K562 (cell line): ENCODE measurements at regions not wholly inside any gene's neighbourhood (a gene's known extent, or its start where the extent isn't known, plus 50 kb on each side); places are given as distances from the start of the nearest gene placed in this dataset.

ENCODE experiments used
- ATAC-seq: fragments of 200-7000 bp; cut with Tn5 transposase; 3 replicates; pipeline ENCODE4 v1.9.1; 2020; ENCODE audit warnings: moderate library complexity
- BruUV-seq: library from RNA; stranded (reverse); fragments of 400-500 nt; replicated peaks from 2 replicates; lab custom pipeline; 2021; lab: Mats Ljungman, UMichigan
- CTCF ChIA-PET: fragments of 300-600 bp; formaldehyde crosslinking; extraction: SDS; loops from one replicate; lab custom pipeline; 2021; ENCODE audit warnings: low intra/inter-chr PET ratio; lab: Yijun Ruan, JAX
- POLR2A ChIA-PET: fragments of 300-600, 350-650 bp; sonication (Branson Sonifier 250); formaldehyde crosslinking; extraction: SDS; loops from one replicate; lab custom pipeline; 2021; ENCODE audit warnings: antibody characterized with exemption, inconsistent platforms; lab: Yijun Ruan, JAX
- DNase-seq, 4 experiments: peaks; one replicate each; pipeline versions ENCODE4 v3.0.0 to v3.0.0-alpha.2; 2011 to 2018; ENCODE audit warnings: low spot score in 3 of 4, mixed read lengths in 3 of 4; ENCODE audit errors: extremely low read depth in 1 of 4
- FAIRE-seq: peaks from 2 replicates; lab custom pipeline; 2011; peaks lifted over from hg19 to GRCh38; lab: Jason Lieb, UNC
- H2AFZ ChIP-seq: 2 replicates; pipeline ENCODE4 v1.6.0; 2011; ENCODE audit warnings: low read depth, low read length, control low read depth, inconsistent platforms
- H3K27ac ChIP-seq: fragments of 200-600 bp; 3 replicates; pipeline ENCODE4 v1.8.0; 2011; ENCODE audit warnings: low read depth, mild to moderate bottlenecking, control low read depth, inconsistent platforms, low read length, moderate library complexity, mixed read lengths; ENCODE audit errors: extremely low read depth
- H3K27me3 ChIP-seq, 2 experiments: fragments of 300-600 bp in 1 of 2; 2 replicates in 1 of 2; 3 replicates in 1 of 2; pipeline versions ENCODE4 v1.6.0 to v1.8.0; 2011; ENCODE audit warnings: inconsistent platforms in 2 of 2, low read length in 2 of 2, mild to moderate bottlenecking in 1 of 2, mixed read lengths in 1 of 2, moderate library complexity in 1 of 2; ENCODE audit not compliant: control insufficient read depth in 2 of 2, insufficient read depth in 2 of 2
- H3K36me3 ChIP-seq: fragments of 300-600 bp; 3 replicates; pipeline ENCODE4 v1.8.0; 2011; ENCODE audit warnings: mild to moderate bottlenecking, low read length, inconsistent platforms; ENCODE audit not compliant: control insufficient read depth, insufficient read depth
- H3K4me1 ChIP-seq, 2 experiments: fragments of 200-600 bp in 1 of 2; replicated peaks in 1 of 2; 2 replicates in 1 of 2; 3 replicates in 1 of 2; pipeline versions ENCODE4 v1.5.1 to v1.8.0; 2011; ENCODE audit warnings: inconsistent platforms in 2 of 2, low read length in 2 of 2, mild to moderate bottlenecking in 1 of 2, mixed read lengths in 1 of 2, moderate library complexity in 1 of 2; ENCODE audit not compliant: control insufficient read depth in 2 of 2, insufficient read depth in 2 of 2
- H3K4me2 ChIP-seq: 2 replicates; pipeline ENCODE4 v1.6.1; 2011; ENCODE audit warnings: low read length, control low read depth, inconsistent platforms, mixed read lengths; ENCODE audit not compliant: insufficient read depth
- H3K4me3 ChIP-seq: fragments of 200-600 bp; sonication (generic), shearing (Covaris generic); 2 replicates; pipeline ENCODE4 v1.5.1; 2016; ENCODE audit warnings: control low read depth, inconsistent platforms
- H3K79me2 ChIP-seq: fragments of 200-600 bp; 3 replicates; pipeline ENCODE4 v1.8.0; 2011; ENCODE audit warnings: low read length, inconsistent platforms; ENCODE audit not compliant: control insufficient read depth, insufficient read depth
- H3K9ac ChIP-seq, 2 experiments: 2 replicates each; pipeline versions ENCODE4 v1.6.0 to v1.6.1; 2011; ENCODE audit warnings: low read depth in 2 of 2, low read length in 2 of 2, control low read depth in 1 of 2, inconsistent platforms in 1 of 2, mild to moderate bottlenecking in 1 of 2, mixed read lengths in 1 of 2; ENCODE audit not compliant: insufficient read depth in 1 of 2
- H3K9me1 ChIP-seq: one replicate; pipeline ENCODE4 v1.6.0; 2011; ENCODE audit warnings: inconsistent platforms, mild to moderate bottlenecking, low read length, moderate library complexity; ENCODE audit not compliant: control insufficient read depth, insufficient read depth
- H3K9me3 ChIP-seq: replicated peaks from 2 replicates; pipeline ENCODE4 v1.5.1; 2011; ENCODE audit warnings: low read depth, low read length, inconsistent platforms; ENCODE audit not compliant: control insufficient read depth, insufficient read depth
- H4K20me1 ChIP-seq: replicated peaks from 2 replicates; pipeline ENCODE4 v1.6.1; 2011; ENCODE audit warnings: low read length, inconsistent platforms, mixed read lengths; ENCODE audit not compliant: control insufficient read depth, insufficient read depth
- COPS2 ChIP-seq: fragments of 450-650 bp; conservative IDR thresholded peaks from 2 replicates; pipeline ENCODE4 v1.6.1; 2016; ENCODE audit warnings: mild to moderate bottlenecking, moderate library complexity
- EWSR1 ChIP-seq: fragments of 450-650 bp; IDR thresholded peaks from 2 replicates; pipeline ENCODE4 v1.6.1; 2018; ENCODE audit warnings: borderline replicate concordance, mild to moderate bottlenecking, low read depth, moderate library complexity; ENCODE audit not compliant: partially characterized antibody
- SMC3 ChIP-seq: conservative IDR thresholded peaks from 2 replicates; pipeline ENCODE4 v1.6.1; 2011; ENCODE audit warnings: low read depth, low read length, improper control_type of control experiment; ENCODE audit not compliant: insufficient read depth
- WGBS: fragments of 100-300 bp; shearing (Covaris generic); methylation state at CpG from one replicate; pipeline ENCODE4 v1.1.6; 2016; ENCODE audit warnings: low coverage, mixed read lengths; ENCODE audit not compliant: insufficient coverage; ENCODE audit errors: missing lambda C conversion rate; 5-methylcytosine and 5-hydroxymethylcytosine counted together
- in situ Hi-C: fragments of 300-500 bp; cut with MboI; formaldehyde crosslinking; loops from 4 replicates; pipeline ENCODE4 v1.15.0; 2018; ENCODE audit warnings: inconsistent platforms, mixed read lengths
- intact Hi-C: fragments of 100-400 bp; cut with micrococcal nuclease; formaldehyde crosslinking; loops from 2 replicates; pipeline ENCODE4 v1.14.2; 2022
- TF ChIP-seq, protein P1 (sequence below), 3 experiments: IDR thresholded peaks in 2 of 3; conservative IDR thresholded peaks in 1 of 3; 2 replicates each; pipeline ENCODE4 v1.5.1; 2011 to 2012; ENCODE audit warnings: low read length in 3 of 3, mild to moderate bottlenecking in 3 of 3, control low read depth in 2 of 3, improper control_type of control experiment in 1 of 3, inconsistent platforms in 1 of 3, low read depth in 1 of 3, mixed read lengths in 1 of 3, moderate library complexity in 1 of 3; ENCODE audit not compliant: insufficient read depth in 2 of 3
- TF ChIP-seq, protein P2 (sequence below): sonication (generic); formaldehyde crosslinking; IDR thresholded peaks from 2 replicates; pipeline ENCODE4 v1.8.0; 2023; ENCODE audit warnings: mild to moderate bottlenecking, missing genetic modification reagents
- TF ChIP-seq, protein P3 (sequence below), 2 experiments: fragments of 450-650 bp; formaldehyde crosslinking in 1 of 2; IDR thresholded peaks; 2 replicates each; pipeline versions ENCODE4 v1.4.0 to v1.6.1; 2014 to 2020; ENCODE audit warnings: mild to moderate bottlenecking in 2 of 2, borderline replicate concordance in 1 of 2, low read depth in 1 of 2

DNA sequence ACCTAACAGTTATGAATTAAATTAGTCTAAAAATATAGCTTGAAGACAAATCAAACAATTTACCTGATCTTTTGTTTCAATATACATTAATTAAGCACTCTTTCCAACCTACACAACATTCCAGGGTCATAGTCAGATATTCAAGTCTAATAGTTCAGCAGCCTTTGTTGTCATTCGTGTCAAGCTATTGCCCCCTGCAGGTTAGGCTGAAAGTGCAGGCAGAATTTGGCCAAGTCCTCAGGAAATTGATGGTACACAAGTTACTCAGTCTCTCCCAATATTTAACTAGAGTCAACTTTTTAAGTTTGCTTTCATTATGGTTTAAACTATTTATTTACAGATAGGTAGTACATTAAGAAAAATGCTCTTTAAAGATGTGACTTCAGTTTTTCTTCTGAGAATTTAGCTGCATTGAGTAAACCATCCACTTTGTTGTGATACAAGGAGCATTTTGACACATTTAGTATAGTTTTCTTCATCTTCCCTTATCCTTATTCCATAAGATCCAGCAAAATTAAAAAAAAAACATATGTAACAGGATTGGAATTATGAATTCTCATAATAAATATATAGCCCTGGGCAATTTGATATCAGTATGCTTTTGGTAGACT lies 130.3 kb upstream of the DPYD start:
- POLR2A ChIA-PET = no interaction called here
- TF ChIP-seq, protein P1, sequence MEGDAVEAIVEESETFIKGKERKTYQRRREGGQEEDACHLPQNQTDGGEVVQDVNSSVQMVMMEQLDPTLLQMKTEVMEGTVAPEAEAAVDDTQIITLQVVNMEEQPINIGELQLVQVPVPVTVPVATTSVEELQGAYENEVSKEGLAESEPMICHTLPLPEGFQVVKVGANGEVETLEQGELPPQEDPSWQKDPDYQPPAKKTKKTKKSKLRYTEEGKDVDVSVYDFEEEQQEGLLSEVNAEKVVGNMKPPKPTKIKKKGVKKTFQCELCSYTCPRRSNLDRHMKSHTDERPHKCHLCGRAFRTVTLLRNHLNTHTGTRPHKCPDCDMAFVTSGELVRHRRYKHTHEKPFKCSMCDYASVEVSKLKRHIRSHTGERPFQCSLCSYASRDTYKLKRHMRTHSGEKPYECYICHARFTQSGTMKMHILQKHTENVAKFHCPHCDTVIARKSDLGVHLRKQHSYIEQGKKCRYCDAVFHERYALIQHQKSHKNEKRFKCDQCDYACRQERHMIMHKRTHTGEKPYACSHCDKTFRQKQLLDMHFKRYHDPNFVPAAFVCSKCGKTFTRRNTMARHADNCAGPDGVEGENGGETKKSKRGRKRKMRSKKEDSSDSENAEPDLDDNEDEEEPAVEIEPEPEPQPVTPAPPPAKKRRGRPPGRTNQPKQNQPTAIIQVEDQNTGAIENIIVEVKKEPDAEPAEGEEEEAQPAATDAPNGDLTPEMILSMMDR (IDR thresholded peaks at IDR 0.05 in 2 of 3, conservative IDR thresholded peaks at IDR 0.05 in 1 of 3; ENCODE audit: insufficient read depth in 2 of 3, low read depth in 1 of 3, low read length in 3 of 3) = peak; percentile 48 to 71 (median 66)
- TF ChIP-seq, protein P2, sequence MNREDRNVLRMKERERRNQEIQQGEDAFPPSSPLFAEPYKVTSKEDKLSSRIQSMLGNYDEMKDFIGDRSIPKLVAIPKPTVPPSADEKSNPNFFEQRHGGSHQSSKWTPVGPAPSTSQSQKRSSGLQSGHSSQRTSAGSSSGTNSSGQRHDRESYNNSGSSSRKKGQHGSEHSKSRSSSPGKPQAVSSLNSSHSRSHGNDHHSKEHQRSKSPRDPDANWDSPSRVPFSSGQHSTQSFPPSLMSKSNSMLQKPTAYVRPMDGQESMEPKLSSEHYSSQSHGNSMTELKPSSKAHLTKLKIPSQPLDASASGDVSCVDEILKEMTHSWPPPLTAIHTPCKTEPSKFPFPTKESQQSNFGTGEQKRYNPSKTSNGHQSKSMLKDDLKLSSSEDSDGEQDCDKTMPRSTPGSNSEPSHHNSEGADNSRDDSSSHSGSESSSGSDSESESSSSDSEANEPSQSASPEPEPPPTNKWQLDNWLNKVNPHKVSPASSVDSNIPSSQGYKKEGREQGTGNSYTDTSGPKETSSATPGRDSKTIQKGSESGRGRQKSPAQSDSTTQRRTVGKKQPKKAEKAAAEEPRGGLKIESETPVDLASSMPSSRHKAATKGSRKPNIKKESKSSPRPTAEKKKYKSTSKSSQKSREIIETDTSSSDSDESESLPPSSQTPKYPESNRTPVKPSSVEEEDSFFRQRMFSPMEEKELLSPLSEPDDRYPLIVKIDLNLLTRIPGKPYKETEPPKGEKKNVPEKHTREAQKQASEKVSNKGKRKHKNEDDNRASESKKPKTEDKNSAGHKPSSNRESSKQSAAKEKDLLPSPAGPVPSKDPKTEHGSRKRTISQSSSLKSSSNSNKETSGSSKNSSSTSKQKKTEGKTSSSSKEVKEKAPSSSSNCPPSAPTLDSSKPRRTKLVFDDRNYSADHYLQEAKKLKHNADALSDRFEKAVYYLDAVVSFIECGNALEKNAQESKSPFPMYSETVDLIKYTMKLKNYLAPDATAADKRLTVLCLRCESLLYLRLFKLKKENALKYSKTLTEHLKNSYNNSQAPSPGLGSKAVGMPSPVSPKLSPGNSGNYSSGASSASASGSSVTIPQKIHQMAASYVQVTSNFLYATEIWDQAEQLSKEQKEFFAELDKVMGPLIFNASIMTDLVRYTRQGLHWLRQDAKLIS (CRISPR knock-in tag) = no peak
- peak; percentile 43; the same call in 1 of the 2 replicates for TF ChIP-seq SMC3
- no peak for TF ChIP-seq EWSR1
- no peak for TF ChIP-seq COPS2
- TF ChIP-seq, protein P3, sequence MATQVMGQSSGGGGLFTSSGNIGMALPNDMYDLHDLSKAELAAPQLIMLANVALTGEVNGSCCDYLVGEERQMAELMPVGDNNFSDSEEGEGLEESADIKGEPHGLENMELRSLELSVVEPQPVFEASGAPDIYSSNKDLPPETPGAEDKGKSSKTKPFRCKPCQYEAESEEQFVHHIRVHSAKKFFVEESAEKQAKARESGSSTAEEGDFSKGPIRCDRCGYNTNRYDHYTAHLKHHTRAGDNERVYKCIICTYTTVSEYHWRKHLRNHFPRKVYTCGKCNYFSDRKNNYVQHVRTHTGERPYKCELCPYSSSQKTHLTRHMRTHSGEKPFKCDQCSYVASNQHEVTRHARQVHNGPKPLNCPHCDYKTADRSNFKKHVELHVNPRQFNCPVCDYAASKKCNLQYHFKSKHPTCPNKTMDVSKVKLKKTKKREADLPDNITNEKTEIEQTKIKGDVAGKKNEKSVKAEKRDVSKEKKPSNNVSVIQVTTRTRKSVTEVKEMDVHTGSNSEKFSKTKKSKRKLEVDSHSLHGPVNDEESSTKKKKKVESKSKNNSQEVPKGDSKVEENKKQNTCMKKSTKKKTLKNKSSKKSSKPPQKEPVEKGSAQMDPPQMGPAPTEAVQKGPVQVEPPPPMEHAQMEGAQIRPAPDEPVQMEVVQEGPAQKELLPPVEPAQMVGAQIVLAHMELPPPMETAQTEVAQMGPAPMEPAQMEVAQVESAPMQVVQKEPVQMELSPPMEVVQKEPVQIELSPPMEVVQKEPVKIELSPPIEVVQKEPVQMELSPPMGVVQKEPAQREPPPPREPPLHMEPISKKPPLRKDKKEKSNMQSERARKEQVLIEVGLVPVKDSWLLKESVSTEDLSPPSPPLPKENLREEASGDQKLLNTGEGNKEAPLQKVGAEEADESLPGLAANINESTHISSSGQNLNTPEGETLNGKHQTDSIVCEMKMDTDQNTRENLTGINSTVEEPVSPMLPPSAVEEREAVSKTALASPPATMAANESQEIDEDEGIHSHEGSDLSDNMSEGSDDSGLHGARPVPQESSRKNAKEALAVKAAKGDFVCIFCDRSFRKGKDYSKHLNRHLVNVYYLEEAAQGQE (IDR thresholded peaks at IDR 0.05; ENCODE audit: borderline replicate concordance) = peak; percentile 23; the same call in 1 of the 2 replicates
- TF ChIP-seq, protein P3 (CRISPR knock-in tag; IDR thresholded peaks at IDR 0.05; ENCODE audit: low read depth) = no peak

More for the DNA sequence above, 130.3 kb upstream of the DPYD start:
- CTCF ChIA-PET = interaction anchor here (0.7 to 1.2 kb wide), 2 partner anchors 1080 to 1085 kb away, joined by 3 to 7 read pairs; no protein-coding TSS in a partner anchor
- DNase-seq (peak; percentile 17 to 51 (median 28)), FAIRE-seq (peak; percentile 85), ATAC-seq (peak; percentile 54; the same call in 1 of the 3 replicates)
- Histone ChIP-seq H3K36me3 (no peaks in the 10 kb centered on the region), H3K27ac (no peak overlapping the region), H3K27me3 (no peaks in the 10 kb centered on the region), H4K20me1 (no peaks in the 10 kb centered on the region), H2AFZ (no peak overlapping the region), H3K9me1 (no peaks in the 10 kb centered on the region), H3K4me3 (no peak overlapping the region), H3K4me2 (no peak overlapping the region), H3K9me3 (no peaks in the 10 kb centered on the region), H3K9ac (no peak overlapping the region), H3K79me2 (no peaks in the 10 kb centered on the region), H3K4me1 (peaks cover 0 to 11% of the 10 kb centered on the region in 2 experiments; a peak in 1 of 5 replicates)
- intact Hi-C loops = loop anchor here (1.0 kb wide), 1 partner anchor 1085 kb away; no protein-coding TSS in a partner anchor
- no TSS peak for BruUV-seq
- in situ Hi-C loops = no loop called here
- WGBS = 0% methylated on average over 1 of the region's 1 CpG
